ENCODE measurements at regions not wholly inside any gene's neighbourhood (a gene's known extent, or its start where the extent isn't known, plus 50 kb on each side); places are given as distances from the start of the nearest gene placed in this dataset.

- TF ChIP-seq CTCF (IDR thresholded peaks at IDR 0.05) (no peak), POLR2A (IDR thresholded peaks at IDR 0.05) (no peak)
These were observed 96.8 kb downstream of the SNRPN start for GRCh38 chr15:25051399-25052154.
